RWPE2 (cell line): ENCODE measurements at regions not wholly inside any gene's neighbourhood (a gene's known extent, or its start where the extent isn't known, plus 50 kb on each side); places are given as distances from the start of the nearest gene placed in this dataset.

Experiments used
- ATAC-seq: fragments of 200-7000 bp; cut with Tn5 transposase; 3 replicates; pipeline ENCODE4 v1.9.1; 2021; ENCODE audit warnings: low read depth
- DNase-seq: peaks from one replicate; pipeline ENCODE4 v3.0.0-alpha.2; 2020; ENCODE audit warnings: low spot score
- H3K27ac ChIP-seq: fragments of 450-650 bp; 2 replicates; pipeline ENCODE4 v1.5.1; 2017; ENCODE audit warnings: mild to moderate bottlenecking; ENCODE audit not compliant: poor library complexity, severe bottlenecking
- H3K27me3 ChIP-seq: fragments of 250-450 bp; sonication (Bioruptor Pico); 2 replicates; pipeline ENCODE4 v1.5.1; 2021; ENCODE audit warnings: mild to moderate bottlenecking, moderate library complexity; ENCODE audit not compliant: insufficient read depth, poor library complexity, severe bottlenecking
- H3K36me3 ChIP-seq: fragments of 250-450 bp; sonication (Bioruptor Pico); 2 replicates; pipeline ENCODE4 v1.5.1; 2020; ENCODE audit warnings: low read depth, mild to moderate bottlenecking, moderate library complexity
- H3K4me1 ChIP-seq: fragments of 250-450 bp; sonication (Bioruptor Pico); 2 replicates; pipeline ENCODE4 v1.5.1; 2021; ENCODE audit warnings: mild to moderate bottlenecking, moderate library complexity; ENCODE audit not compliant: insufficient read depth, poor library complexity, severe bottlenecking
- H3K4me3 ChIP-seq: fragments of 250-450 bp; sonication (Bioruptor Pico); 2 replicates; pipeline ENCODE4 v1.5.1; 2021; ENCODE audit warnings: mild to moderate bottlenecking, moderate library complexity; ENCODE audit not compliant: severe bottlenecking
- H3K9me3 ChIP-seq: fragments of 250-450 bp; sonication (Bioruptor Pico); 2 replicates; pipeline ENCODE4 v1.5.1; 2021; ENCODE audit warnings: mild to moderate bottlenecking, moderate library complexity; ENCODE audit not compliant: severe bottlenecking
- CTCF ChIP-seq: fragments of 450-650 bp; IDR thresholded peaks from one replicate; pipeline ENCODE4 v1.5.1; 2017; ENCODE audit warnings: mild to moderate bottlenecking, moderate library complexity; ENCODE audit not compliant: poor library complexity, severe bottlenecking

GRCh38 chr5:143476601-143477211 lies 73.2 kb upstream of the NR3C1 start:
- peaks cover 7% of the 10 kb centered on the region for H3K4me1 ChIP-seq
- DNase-seq (no peak), ATAC-seq (no peak)
- H3K27ac ChIP-seq: no peak overlapping the region
- H3K4me3 ChIP-seq: no peak overlapping the region
- H3K27me3 ChIP-seq: no peaks in the 10 kb centered on the region
- H3K36me3 ChIP-seq: no peaks in the 10 kb centered on the region
- H3K9me3 ChIP-seq: no peaks in the 10 kb centered on the region
- no peak for TF ChIP-seq CTCF

GRCh38 chr5:143474616-143475015 lies 71.1 kb upstream of the NR3C1 start:
- Histone ChIP-seq H3K4me1 (peaks cover 6% of the 10 kb centered on the region), H3K4me3 (no peak overlapping the region), H3K27me3 (no peaks in the 10 kb centered on the region), H3K27ac (no peak overlapping the region), H3K36me3 (no peaks in the 10 kb centered on the region), H3K9me3 (no peaks in the 10 kb centered on the region)
- DNase-seq (no peak), ATAC-seq (no peak)
- TF ChIP-seq CTCF: no peak

- DNase-seq (no peak), ATAC-seq (no peak)
- no peak overlapping the region for H3K4me3 ChIP-seq
- H3K4me1 ChIP-seq: no peaks in the 10 kb centered on the region
- no peak for TF ChIP-seq CTCF
- H3K9me3 ChIP-seq: no peaks in the 10 kb centered on the region
- H3K27ac ChIP-seq: no peak overlapping the region
- H3K27me3 ChIP-seq: no peaks in the 10 kb centered on the region
- H3K36me3 ChIP-seq: no peaks in the 10 kb centered on the region
Measured at GRCh38 chr5:143473481-143473880, 70.0 kb upstream of the NR3C1 start.

- Histone ChIP-seq H3K4me3 (no peak overlapping the region), H3K36me3 (no peaks in the 10 kb centered on the region), H3K9me3 (no peaks in the 10 kb centered on the region), H3K27ac (no peak overlapping the region), H3K27me3 (no peaks in the 10 kb centered on the region), H3K4me1 (no peaks in the 10 kb centered on the region)
- ATAC-seq (no peak), DNase-seq (no peak)
- no peak for TF ChIP-seq CTCF
Measured at GRCh38 chr5:143472576-143472975, 69.1 kb upstream of the NR3C1 start.

GRCh38 chr5:143471666-143472464 lies 68.4 kb upstream of the NR3C1 start:
- Histone ChIP-seq H3K9me3 (no peaks in the 10 kb centered on the region), H3K4me3 (no peak overlapping the region), H3K36me3 (no peaks in the 10 kb centered on the region), H3K27ac (no peak overlapping the region), H3K27me3 (no peaks in the 10 kb centered on the region), H3K4me1 (no peaks in the 10 kb centered on the region)
- DNase-seq (no peak), ATAC-seq (no peak)
- no peak for TF ChIP-seq CTCF
